RWPE2 (cell line): ENCODE measurements at regions not wholly inside any gene's neighbourhood (a gene's known extent, or its start where the extent isn't known, plus 50 kb on each side); places are given as distances from the start of the nearest gene placed in this dataset.
"Not testable (repeated sequence)": the region's sequence is repeated elsewhere in the genome, so short reads cannot be mapped to it uniquely, and the experiment has no call there.

Source experiments
- ATAC-seq: fragments of 200-7000 bp; cut with Tn5 transposase; 3 replicates; pipeline ENCODE4 v1.9.1; 2021; ENCODE audit warnings: low read depth
- DNase-seq: peaks from one replicate; pipeline ENCODE4 v3.0.0-alpha.2; 2020; ENCODE audit warnings: low spot score
- H3K27ac ChIP-seq: fragments of 450-650 bp; 2 replicates; pipeline ENCODE4 v1.5.1; 2017; ENCODE audit warnings: mild to moderate bottlenecking; ENCODE audit not compliant: poor library complexity, severe bottlenecking
- H3K27me3 ChIP-seq: fragments of 250-450 bp; sonication (Bioruptor Pico); 2 replicates; pipeline ENCODE4 v1.5.1; 2021; ENCODE audit warnings: mild to moderate bottlenecking, moderate library complexity; ENCODE audit not compliant: insufficient read depth, poor library complexity, severe bottlenecking
- H3K36me3 ChIP-seq: fragments of 250-450 bp; sonication (Bioruptor Pico); 2 replicates; pipeline ENCODE4 v1.5.1; 2020; ENCODE audit warnings: low read depth, mild to moderate bottlenecking, moderate library complexity
- H3K4me1 ChIP-seq: fragments of 250-450 bp; sonication (Bioruptor Pico); 2 replicates; pipeline ENCODE4 v1.5.1; 2021; ENCODE audit warnings: mild to moderate bottlenecking, moderate library complexity; ENCODE audit not compliant: insufficient read depth, poor library complexity, severe bottlenecking
- H3K4me3 ChIP-seq: fragments of 250-450 bp; sonication (Bioruptor Pico); 2 replicates; pipeline ENCODE4 v1.5.1; 2021; ENCODE audit warnings: mild to moderate bottlenecking, moderate library complexity; ENCODE audit not compliant: severe bottlenecking
- H3K9me3 ChIP-seq: fragments of 250-450 bp; sonication (Bioruptor Pico); 2 replicates; pipeline ENCODE4 v1.5.1; 2021; ENCODE audit warnings: mild to moderate bottlenecking, moderate library complexity; ENCODE audit not compliant: severe bottlenecking
- TF ChIP-seq, protein P1 (sequence below): fragments of 450-650 bp; IDR thresholded peaks from one replicate; pipeline ENCODE4 v1.5.1; 2017; ENCODE audit warnings: mild to moderate bottlenecking, moderate library complexity; ENCODE audit not compliant: poor library complexity, severe bottlenecking

DNA sequence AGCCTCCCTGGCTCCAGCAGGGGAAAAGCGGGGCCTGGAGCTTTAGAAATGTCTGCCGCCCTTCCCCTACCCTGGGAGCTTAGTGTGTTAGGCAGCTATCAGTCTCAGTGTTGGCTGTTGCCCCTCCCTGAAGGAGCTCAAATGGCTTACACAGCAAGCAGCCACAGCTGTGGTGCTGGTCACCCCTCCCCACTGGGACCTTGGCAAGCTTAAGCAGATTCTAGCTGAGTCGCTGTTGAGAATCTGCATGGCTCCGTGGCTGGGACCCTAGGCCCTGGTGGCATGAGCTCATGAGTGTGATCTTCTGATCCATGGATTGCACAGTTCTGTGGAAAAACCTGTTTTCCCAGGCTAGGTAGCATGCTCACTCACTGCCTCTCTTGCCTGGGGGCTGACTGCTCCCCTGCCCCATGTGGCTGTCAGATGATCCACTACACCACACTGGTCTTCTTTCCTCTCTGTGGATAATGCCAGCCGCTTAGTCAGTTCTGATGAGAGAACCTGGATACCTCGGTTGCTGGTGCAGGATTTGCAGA is 714.0 kb downstream of the MAFB start:
- H3K4me1 ChIP-seq = no peaks in the 10 kb centered on the region
- no peak for DNase-seq
- ATAC-seq = no peak
- TF ChIP-seq, protein P1, sequence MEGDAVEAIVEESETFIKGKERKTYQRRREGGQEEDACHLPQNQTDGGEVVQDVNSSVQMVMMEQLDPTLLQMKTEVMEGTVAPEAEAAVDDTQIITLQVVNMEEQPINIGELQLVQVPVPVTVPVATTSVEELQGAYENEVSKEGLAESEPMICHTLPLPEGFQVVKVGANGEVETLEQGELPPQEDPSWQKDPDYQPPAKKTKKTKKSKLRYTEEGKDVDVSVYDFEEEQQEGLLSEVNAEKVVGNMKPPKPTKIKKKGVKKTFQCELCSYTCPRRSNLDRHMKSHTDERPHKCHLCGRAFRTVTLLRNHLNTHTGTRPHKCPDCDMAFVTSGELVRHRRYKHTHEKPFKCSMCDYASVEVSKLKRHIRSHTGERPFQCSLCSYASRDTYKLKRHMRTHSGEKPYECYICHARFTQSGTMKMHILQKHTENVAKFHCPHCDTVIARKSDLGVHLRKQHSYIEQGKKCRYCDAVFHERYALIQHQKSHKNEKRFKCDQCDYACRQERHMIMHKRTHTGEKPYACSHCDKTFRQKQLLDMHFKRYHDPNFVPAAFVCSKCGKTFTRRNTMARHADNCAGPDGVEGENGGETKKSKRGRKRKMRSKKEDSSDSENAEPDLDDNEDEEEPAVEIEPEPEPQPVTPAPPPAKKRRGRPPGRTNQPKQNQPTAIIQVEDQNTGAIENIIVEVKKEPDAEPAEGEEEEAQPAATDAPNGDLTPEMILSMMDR = no peak
- no peak overlapping the region for H3K4me3 ChIP-seq
- H3K9me3 ChIP-seq = peaks cover 4% of the 10 kb centered on the region
- H3K27ac ChIP-seq = no peak overlapping the region
- H3K36me3 ChIP-seq = no peaks in the 10 kb centered on the region
- H3K27me3 ChIP-seq = no peaks in the 10 kb centered on the region

GRCh38 chr20:39968495-39968894 is 720.5 kb downstream of the MAFB start:
- Histone ChIP-seq H3K9me3 (no peaks in the 10 kb centered on the region), H3K4me1 (no peaks in the 10 kb centered on the region), H3K4me3 (no peak overlapping the region), H3K27me3 (no peaks in the 10 kb centered on the region), H3K27ac (no peak overlapping the region), H3K36me3 (no peaks in the 10 kb centered on the region)
- DNase-seq (no peak), ATAC-seq (no peak)
- TF ChIP-seq, protein P1 = no peak

- Histone ChIP-seq H3K27me3 (no peaks in the 10 kb centered on the region), H3K9me3 (no peaks in the 10 kb centered on the region), H3K4me3 (no peak overlapping the region), H3K4me1 (no peaks in the 10 kb centered on the region), H3K36me3 (no peaks in the 10 kb centered on the region), H3K27ac (no peak overlapping the region)
- TF ChIP-seq, protein P1 = no peak
- ATAC-seq (no peak), DNase-seq (no peak)
Measured at GRCh38 chr20:39967806-39968205, 721.2 kb downstream of the MAFB start.

- H3K4me3 ChIP-seq = no peak overlapping the region
- ATAC-seq = no peak
- H3K36me3 ChIP-seq = no peaks in the 10 kb centered on the region
- DNase-seq = no peak
- H3K27ac ChIP-seq = no peak overlapping the region
- H3K4me1 ChIP-seq = no peaks in the 10 kb centered on the region
- H3K27me3 ChIP-seq = no peaks in the 10 kb centered on the region
- H3K9me3 ChIP-seq = no peaks in the 10 kb centered on the region
- TF ChIP-seq, protein P1 = no peak
Measured at GRCh38 chr20:39961637-39962244, 727.3 kb downstream of the MAFB start.

GRCh38 chr20:39960522-39961428 is 728.3 kb downstream of the MAFB start:
- Histone ChIP-seq H3K9me3 (no peaks in the 10 kb centered on the region), H3K27ac (no peak overlapping the region), H3K27me3 (no peaks in the 10 kb centered on the region), H3K4me1 (no peaks in the 10 kb centered on the region), H3K4me3 (no peak overlapping the region), H3K36me3 (no peaks in the 10 kb centered on the region)
- TF ChIP-seq, protein P1 = no peak
- DNase-seq = no peak
- peak; percentile 57 for ATAC-seq

GRCh38 chr20:39957911-39958310 is 731.1 kb downstream of the MAFB start:
- H3K9me3 ChIP-seq, H3K4me3 ChIP-seq, H3K36me3 ChIP-seq, ATAC-seq, H3K4me1 ChIP-seq, H3K27me3 ChIP-seq, DNase-seq, H3K27ac ChIP-seq: not testable (repeated sequence)
